Activated CD8-positive, alpha-beta memory T cell treated with anti-CD3 and anti-CD28 coated beads, Interleukin-2, amount 50 U/mL, for 24 hours (primary cell): ENCODE measurements at regions not wholly inside any gene's neighbourhood (a gene's known extent, or its start where the extent isn't known, plus 50 kb on each side); places are given as distances from the start of the nearest gene placed in this dataset.
"Not testable (repeated sequence)": the region's sequence is repeated elsewhere in the genome, so short reads cannot be mapped to it uniquely, and the experiment has no call there.

ENCODE experiments used
- DNase-seq: peaks from one replicate; pipeline ENCODE4 v3.0.0-alpha.2; 2020; ENCODE audit errors: extremely low read depth

- no peak for DNase-seq
Measured at GRCh38 chr4:81600520-81601357, 129.0 kb upstream of the RASGEF1B start.

GRCh38 chr4:81599742-81600380, 128.2 kb upstream of the RASGEF1B start:
- no peak for DNase-seq

- DNase-seq, result no peak
Measured at GRCh38 chr4:81595798-81596610, 124.3 kb upstream of the RASGEF1B start.

GRCh38 chr4:81595287-81595686, 123.6 kb upstream of the RASGEF1B start:
- DNase-seq, result no peak

- no peak for DNase-seq
Measured at GRCh38 chr4:81594490-81595159, 122.9 kb upstream of the RASGEF1B start.

- DNase-seq, result no peak
Measured at GRCh38 chr4:81592701-81593100, 121.0 kb upstream of the RASGEF1B start.

- DNase-seq, result no peak
Measured at GRCh38 chr4:81590596-81590995, 118.9 kb upstream of the RASGEF1B start.

- DNase-seq, result no peak
Measured at GRCh38 chr4:81589262-81589661, 117.6 kb upstream of the RASGEF1B start.

GRCh38 chr4:81586706-81587105, 115.0 kb upstream of the RASGEF1B start:
- DNase-seq, result no peak

- DNase-seq, result not testable (repeated sequence)
Measured at GRCh38 chr4:81580994-81581374, 109.3 kb upstream of the RASGEF1B start.

- no peak for DNase-seq
Measured at GRCh38 chr4:81580346-81580993, 108.8 kb upstream of the RASGEF1B start.

GRCh38 chr4:81577392-81577791, 105.7 kb upstream of the RASGEF1B start:
- no peak for DNase-seq

- no peak for DNase-seq
Measured at GRCh38 chr4:81574991-81575390, 103.3 kb upstream of the RASGEF1B start.

GRCh38 chr4:81573840-81574239, 102.1 kb upstream of the RASGEF1B start:
- no peak for DNase-seq

GRCh38 chr4:81572402-81572801, 100.7 kb upstream of the RASGEF1B start:
- no peak for DNase-seq

- no peak for DNase-seq
Measured at GRCh38 chr4:81571105-81571504, 99.4 kb upstream of the RASGEF1B start.

- DNase-seq, result no peak
Measured at GRCh38 chr4:81566161-81566591, 94.5 kb upstream of the RASGEF1B start.

- no peak for DNase-seq
Measured at GRCh38 chr4:81565142-81565870, 93.6 kb upstream of the RASGEF1B start.

- no peak for DNase-seq
Measured at GRCh38 chr4:81564025-81564424, 92.3 kb upstream of the RASGEF1B start.

- DNase-seq, result no peak
Measured at GRCh38 chr4:81562093-81562492, 90.4 kb upstream of the RASGEF1B start.

- no peak for DNase-seq
Measured at GRCh38 chr4:81557306-81557705, 85.6 kb upstream of the RASGEF1B start.
